CD4-positive, alpha-beta T cell treated with Interleukin-15 for 1 hour (primary cell): ENCODE measurements at regions not wholly inside any gene's neighbourhood (a gene's known extent, or its start where the extent isn't known, plus 50 kb on each side); places are given as distances from the start of the nearest gene placed in this dataset.

ENCODE experiments used
- DNase-seq: peaks from one replicate; pipeline ENCODE4 v3.0.0-alpha.2; 2020

- DNase-seq = no peak
These were observed 198.4 kb downstream of the NDFIP2 start for GRCh38 chr13:79679334-79679733.

GRCh38 chr13:79678100-79678499 lies 197.1 kb downstream of the NDFIP2 start:
- no peak for DNase-seq

- no peak for DNase-seq
These were observed 195.1 kb downstream of the NDFIP2 start for GRCh38 chr13:79675931-79676660.

GRCh38 chr13:79674765-79675515 lies 194.0 kb downstream of the NDFIP2 start:
- DNase-seq = no peak

- DNase-seq = no peak
These were observed 193.0 kb downstream of the NDFIP2 start for GRCh38 chr13:79673993-79674377.

- DNase-seq = no peak
These were observed 192.5 kb downstream of the NDFIP2 start for GRCh38 chr13:79673310-79673992.

- no peak for DNase-seq
These were observed 190.5 kb downstream of the NDFIP2 start for GRCh38 chr13:79671420-79671819.

- no peak for DNase-seq
These were observed 187.3 kb downstream of the NDFIP2 start for GRCh38 chr13:79668201-79668752.

GRCh38 chr13:79667771-79668170 lies 186.8 kb downstream of the NDFIP2 start:
- DNase-seq = no peak

- DNase-seq = no peak
These were observed 183.2 kb downstream of the NDFIP2 start for GRCh38 chr13:79663977-79664636.

GRCh38 chr13:79663435-79663834 lies 182.5 kb downstream of the NDFIP2 start:
- no peak for DNase-seq

GRCh38 chr13:79662882-79663281 lies 181.9 kb downstream of the NDFIP2 start:
- no peak for DNase-seq

- no peak for DNase-seq
These were observed 179.4 kb downstream of the NDFIP2 start for GRCh38 chr13:79660361-79660760.

GRCh38 chr13:79659121-79659521 lies 178.2 kb downstream of the NDFIP2 start:
- DNase-seq = no peak

GRCh38 chr13:79658333-79658975 lies 177.5 kb downstream of the NDFIP2 start:
- no peak for DNase-seq

GRCh38 chr13:79655509-79655908 lies 174.6 kb downstream of the NDFIP2 start:
- no peak for DNase-seq

GRCh38 chr13:79654520-79654919 lies 173.6 kb downstream of the NDFIP2 start:
- DNase-seq = no peak

GRCh38 chr13:79650688-79651087 lies 169.7 kb downstream of the NDFIP2 start:
- DNase-seq = no peak

- DNase-seq = no peak
These were observed 167.2 kb downstream of the NDFIP2 start for GRCh38 chr13:79648191-79648590.

GRCh38 chr13:79647533-79647932 lies 166.6 kb downstream of the NDFIP2 start:
- DNase-seq = no peak

GRCh38 chr13:79646880-79647279 lies 165.9 kb downstream of the NDFIP2 start:
- no peak for DNase-seq

- no peak for DNase-seq
These were observed 164.6 kb downstream of the NDFIP2 start for GRCh38 chr13:79645569-79645968.
